ENCODE measurements at regions not wholly inside any gene's neighbourhood (a gene's known extent, or its start where the extent isn't known, plus 50 kb on each side); places are given as distances from the start of the nearest gene placed in this dataset.

DNA sequence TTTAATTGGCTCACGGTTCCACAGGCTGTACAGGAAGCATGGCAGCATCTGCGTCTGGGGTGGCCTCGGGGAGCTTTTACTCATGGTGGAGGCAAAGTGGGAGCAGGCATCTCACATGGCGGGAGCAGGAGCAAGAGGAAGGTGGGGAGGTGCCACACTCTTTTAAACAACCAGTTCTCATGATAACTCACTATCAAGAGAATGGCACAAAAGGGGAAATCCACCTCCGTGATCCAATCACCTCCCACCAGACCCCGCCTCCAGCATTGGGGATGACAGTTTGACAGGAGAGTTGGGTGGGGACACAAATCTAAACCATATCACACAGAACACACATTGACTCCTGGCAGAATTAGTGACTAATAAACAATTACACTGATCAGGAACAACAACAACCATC is 68.6 kb upstream of the ACKR3 start:
- TF ChIP-seq, protein P1, sequence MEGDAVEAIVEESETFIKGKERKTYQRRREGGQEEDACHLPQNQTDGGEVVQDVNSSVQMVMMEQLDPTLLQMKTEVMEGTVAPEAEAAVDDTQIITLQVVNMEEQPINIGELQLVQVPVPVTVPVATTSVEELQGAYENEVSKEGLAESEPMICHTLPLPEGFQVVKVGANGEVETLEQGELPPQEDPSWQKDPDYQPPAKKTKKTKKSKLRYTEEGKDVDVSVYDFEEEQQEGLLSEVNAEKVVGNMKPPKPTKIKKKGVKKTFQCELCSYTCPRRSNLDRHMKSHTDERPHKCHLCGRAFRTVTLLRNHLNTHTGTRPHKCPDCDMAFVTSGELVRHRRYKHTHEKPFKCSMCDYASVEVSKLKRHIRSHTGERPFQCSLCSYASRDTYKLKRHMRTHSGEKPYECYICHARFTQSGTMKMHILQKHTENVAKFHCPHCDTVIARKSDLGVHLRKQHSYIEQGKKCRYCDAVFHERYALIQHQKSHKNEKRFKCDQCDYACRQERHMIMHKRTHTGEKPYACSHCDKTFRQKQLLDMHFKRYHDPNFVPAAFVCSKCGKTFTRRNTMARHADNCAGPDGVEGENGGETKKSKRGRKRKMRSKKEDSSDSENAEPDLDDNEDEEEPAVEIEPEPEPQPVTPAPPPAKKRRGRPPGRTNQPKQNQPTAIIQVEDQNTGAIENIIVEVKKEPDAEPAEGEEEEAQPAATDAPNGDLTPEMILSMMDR (conservative IDR thresholded peaks at IDR 0.05; ENCODE audit: low read length), result no peak
- no peak for TF ChIP-seq EZH2phosphoT487 (IDR thresholded peaks at IDR 0.05; ENCODE audit: borderline replicate concordance)
